ENCODE measurements at regions not wholly inside any gene's neighbourhood (a gene's known extent, or its start where the extent isn't known, plus 50 kb on each side); places are given as distances from the start of the nearest gene placed in this dataset.
"Not testable (repeated sequence)": the region's sequence is repeated elsewhere in the genome, so short reads cannot be mapped to it uniquely, and the experiment has no call there.

DNA sequence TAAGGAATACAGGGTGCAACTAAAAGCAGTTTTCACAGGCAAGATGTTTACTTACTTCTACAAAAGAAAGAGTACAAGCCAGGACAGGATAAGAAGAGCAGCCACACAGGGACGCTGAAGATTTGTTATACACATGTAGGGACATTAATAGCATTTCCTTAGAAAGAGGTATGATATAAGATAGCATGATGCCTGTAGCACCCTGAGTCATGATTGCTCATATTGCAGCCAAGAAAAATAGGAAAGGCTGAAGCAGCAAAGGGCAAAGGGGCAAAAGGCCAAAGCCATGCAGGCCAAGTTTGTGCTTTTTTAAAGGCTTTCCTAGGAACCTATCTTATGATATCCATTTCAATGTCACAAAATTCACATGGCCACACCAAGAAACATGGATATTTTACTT lies 552.0 kb upstream of the TPTE start:
- intact Hi-C loops (cut with DNase I); DNase-seq (ENCODE audit: low spot score): not testable (repeated sequence)

DNA sequence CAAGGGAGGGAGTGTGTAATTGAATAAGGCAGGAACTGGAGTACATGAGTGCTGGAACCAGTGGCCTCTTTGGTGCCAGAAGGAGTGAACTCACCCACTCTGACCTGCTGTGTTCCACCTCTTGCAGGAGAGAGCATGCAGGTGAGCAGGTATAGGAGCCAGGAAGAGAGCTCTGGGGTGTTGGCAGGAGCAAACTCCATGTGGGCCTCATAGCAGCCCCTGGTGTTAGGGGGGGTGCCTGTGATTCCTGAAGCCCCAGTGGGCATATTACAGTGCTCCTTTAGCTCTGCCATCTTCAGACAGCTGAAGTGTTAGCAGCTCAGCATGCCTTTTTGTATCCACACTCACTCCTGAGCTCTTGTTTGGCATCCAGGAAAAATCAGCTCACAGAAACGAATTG lies 549.4 kb upstream of the TPTE start:
- intact Hi-C loops (cut with DNase I); DNase-seq (ENCODE audit: low spot score): not testable (repeated sequence)

GRCh38 chr21:9978371-9978770 lies 543.0 kb upstream of the TPTE start:
- intact Hi-C loops (cut with DNase I); DNase-seq (ENCODE audit: low spot score): not testable (repeated sequence)

DNA sequence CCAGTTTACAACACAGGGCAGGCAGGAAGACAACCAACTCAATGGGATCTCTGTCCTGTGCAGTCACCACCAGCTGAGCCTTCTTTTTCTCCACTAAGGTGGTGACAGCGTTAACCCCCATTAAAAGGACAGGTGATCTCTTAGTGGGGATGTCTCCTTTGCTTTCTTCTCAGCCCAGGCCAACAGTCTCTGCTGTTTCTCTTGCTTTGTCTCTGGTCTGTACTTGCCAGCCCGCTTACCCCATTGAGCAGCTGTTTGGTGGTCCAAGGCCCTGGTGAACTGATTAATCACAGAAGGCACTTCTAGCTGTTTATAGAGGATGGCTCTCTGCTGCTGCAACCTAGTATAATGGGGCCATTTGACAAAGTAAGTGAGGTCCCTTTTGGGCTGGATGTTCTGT lies 523.9 kb upstream of the TPTE start:
- intact Hi-C loops (cut with DNase I); DNase-seq (ENCODE audit: low spot score): not testable (repeated sequence)

DNA sequence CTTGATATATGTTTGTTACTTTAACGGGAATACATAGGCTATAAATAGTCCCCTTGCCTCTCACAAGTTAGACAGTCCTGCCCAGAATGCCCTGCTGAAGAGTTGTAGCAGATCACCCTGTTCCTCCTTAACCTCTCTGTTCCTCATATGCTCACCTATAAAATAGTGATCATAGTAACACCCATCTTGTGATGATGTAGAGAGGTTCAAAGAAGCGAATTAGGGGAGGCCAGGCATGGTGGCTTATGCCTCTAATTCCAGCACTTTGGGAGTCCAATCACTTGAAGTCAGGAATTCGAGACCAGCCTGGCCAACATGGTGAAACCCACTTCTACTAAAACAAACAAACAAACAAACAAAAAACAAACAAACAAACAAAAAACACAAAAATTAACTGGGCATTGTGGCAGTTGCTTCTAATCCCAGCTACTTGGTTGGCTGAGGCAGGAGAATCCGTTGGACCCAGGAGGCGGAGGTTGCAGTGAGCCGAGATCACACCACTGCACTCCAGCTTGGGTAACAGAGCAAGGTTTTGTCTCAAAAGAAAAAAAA lies 518.5 kb upstream of the TPTE start:
- DNase-seq (ENCODE audit: low spot score); intact Hi-C loops (cut with DNase I): not testable (repeated sequence)

DNA sequence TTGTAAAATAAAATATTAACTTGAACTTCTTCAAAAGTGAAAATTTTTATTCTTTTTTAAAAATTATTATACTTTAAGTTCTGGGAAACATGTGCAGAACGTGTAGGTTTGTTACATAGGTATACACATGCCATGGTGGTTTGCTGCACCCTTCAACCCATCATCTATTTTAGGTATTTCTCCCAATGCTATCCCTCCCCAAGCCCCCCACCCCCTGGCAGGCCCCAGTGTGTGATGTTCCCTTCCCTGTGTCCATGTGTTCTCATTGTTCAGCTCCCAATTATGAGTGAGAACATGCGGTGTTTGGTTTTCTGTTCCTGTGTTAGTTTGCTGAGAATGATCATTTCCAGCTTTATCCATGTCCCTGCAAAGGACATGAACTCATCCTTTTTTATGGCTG lies 515.6 kb upstream of the TPTE start:
- intact Hi-C loops (cut with DNase I); DNase-seq (ENCODE audit: low spot score): not testable (repeated sequence)

GRCh38 chr21:10016991-10017390 lies 504.4 kb upstream of the TPTE start:
- intact Hi-C loops (cut with DNase I); DNase-seq (ENCODE audit: low spot score): not testable (repeated sequence)

DNA sequence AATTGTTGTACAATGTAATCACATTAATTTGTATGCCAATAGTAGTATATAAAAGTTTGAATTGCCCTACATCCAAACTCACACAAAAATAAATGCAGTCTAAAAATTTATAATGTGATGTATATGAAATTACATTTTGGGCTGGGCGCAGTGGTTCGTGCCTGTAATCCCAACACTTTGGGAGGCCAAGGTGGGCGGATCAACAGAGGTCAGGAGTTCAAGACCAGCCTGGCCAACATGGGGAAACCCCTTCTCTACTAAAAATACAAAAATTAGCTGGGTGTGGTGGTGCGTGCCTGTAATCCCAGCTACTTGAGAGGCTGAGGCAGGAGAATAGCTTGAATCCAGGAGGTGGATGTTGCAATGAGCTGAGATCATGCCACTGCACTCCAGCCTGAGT lies 503.6 kb upstream of the TPTE start:
- DNase-seq (ENCODE audit: low spot score); intact Hi-C loops (cut with DNase I): not testable (repeated sequence)

DNA sequence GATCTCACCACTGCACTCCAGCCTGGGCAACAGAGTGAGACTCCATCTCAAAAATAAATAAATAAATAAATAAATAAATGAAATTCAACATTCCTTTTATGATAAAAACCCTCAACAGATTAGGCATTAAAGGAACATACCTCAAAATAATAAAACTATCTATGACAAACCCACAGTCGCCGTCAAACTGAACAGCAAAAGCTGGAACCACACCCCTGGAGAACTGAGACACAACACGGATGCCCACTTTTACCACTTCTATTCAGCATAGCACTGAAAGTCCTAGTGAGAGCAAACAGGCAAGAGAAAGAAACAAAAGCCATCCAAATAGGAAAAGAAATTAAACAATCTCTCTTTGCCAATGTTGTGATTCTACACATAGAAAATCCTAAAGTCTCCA lies 499.9 kb upstream of the TPTE start:
- intact Hi-C loops (cut with DNase I): not testable (repeated sequence)

GRCh38 chr21:10022745-10023144 lies 498.6 kb upstream of the TPTE start:
- intact Hi-C loops (cut with DNase I); DNase-seq (ENCODE audit: low spot score): not testable (repeated sequence)

More for the DNA sequence above, 499.9 kb upstream of the TPTE start:
- not testable (repeated sequence) for DNase-seq (ENCODE audit: low spot score)

Data from cardiac septum (tissue), 1 donor.